B cell (primary cell): ENCODE measurements at regions not wholly inside any gene's neighbourhood (a gene's known extent, or its start where the extent isn't known, plus 50 kb on each side); places are given as distances from the start of the nearest gene placed in this dataset.

ENCODE experiments used
- ATAC-seq: fragments of 200-7000 bp; cut with Tn5 transposase; one replicate; pipeline ENCODE4 v1.10.0; 2021; ENCODE audit warnings: low read depth, mild to moderate bottlenecking, moderate number of reproducible peaks, moderate library complexity
- CTCF ChIA-PET: fragments of 350-600 bp; sonication (Branson Sonifier 250); formaldehyde crosslinking; loops from one replicate; lab custom pipeline; 2021; ENCODE audit warnings: antibody characterized with exemption, inconsistent platforms; lab: Charles Lee
- POLR2A ChIA-PET: fragments of 350-600 bp; sonication (Branson Sonifier 250); formaldehyde crosslinking; loops from one replicate; lab custom pipeline; 2021; ENCODE audit warnings: antibody characterized with exemption; lab: Charles Lee
- DNase-seq: peaks from one replicate; pipeline ENCODE4 v3.0.0; 2013
- H2AFZ ChIP-seq: 2 replicates; pipeline ENCODE4 v1.6.1; 2012; ENCODE audit warnings: mild to moderate bottlenecking, low read depth, low read length; ENCODE audit not compliant: insufficient read depth, poor library complexity, severe bottlenecking
- H3K27ac ChIP-seq, 2 donors: 1 replicate in 1 of 2; 2 replicates in 1 of 2; pipeline ENCODE4 v1.5.1; 2012 to 2013; ENCODE audit warnings: low read length in 2 of 2, mild to moderate bottlenecking in 2 of 2, moderate library complexity in 1 of 2
- H3K27me3 ChIP-seq, 4 experiments: fragments of 200-600 bp in 1 of 4; sonication (generic) in 1 of 4; replicated peaks in 1 of 4; 1 replicate in 2 of 4; 2 replicates in 2 of 4; pipeline versions ENCODE4 v1.6.1 to v1.7.0; 2013 to 2016; ENCODE audit warnings: low read length in 3 of 4, mild to moderate bottlenecking in 2 of 4, mixed read lengths in 1 of 4, moderate library complexity in 1 of 4; ENCODE audit not compliant: insufficient read depth in 4 of 4, control insufficient read depth in 3 of 4; ENCODE audit errors: control extremely low read depth in 1 of 4
- H3K36me3 ChIP-seq, 2 experiments: replicated peaks in 1 of 2; 1 replicate in 1 of 2; 2 replicates in 1 of 2; pipeline versions ENCODE4 v1.6.1 to v1.7.1; 2013; ENCODE audit warnings: low read length in 1 of 2; ENCODE audit not compliant: insufficient read depth in 2 of 2, control insufficient read depth in 1 of 2; ENCODE audit errors: control extremely low read depth in 1 of 2, extremely low read depth in 1 of 2
- H3K4me1 ChIP-seq, 2 donors: fragments of 200-600 bp in 1 of 2; sonication (generic) in 1 of 2; 1 replicate in 1 of 2; 2 replicates in 1 of 2; pipeline versions ENCODE4 v1.5.1 to v1.6.1; 2013 to 2017; ENCODE audit warnings: low read length in 2 of 2; ENCODE audit not compliant: control insufficient read depth in 2 of 2, insufficient read depth in 2 of 2
- H3K4me2 ChIP-seq: replicated peaks from 2 replicates; pipeline ENCODE3; 2012; ENCODE audit warnings: mild to moderate bottlenecking, low read depth, low read length; ENCODE audit not compliant: poor library complexity, severe bottlenecking
- H3K4me3 ChIP-seq, 5 experiments: fragments of 200-600 bp in 1 of 5; sonication (generic) in 1 of 5; 1 replicate in 3 of 5; 2 replicates in 2 of 5; pipeline versions ENCODE4 v1.5.1 to v1.7.0; 2011 to 2016; ENCODE audit warnings: low read length in 4 of 5, mild to moderate bottlenecking in 4 of 5, low read depth in 2 of 5, control low read depth in 1 of 5, moderate library complexity in 1 of 5; ENCODE audit not compliant: insufficient read depth in 1 of 5; ENCODE audit errors: control extremely low read depth in 1 of 5, extremely low read depth in 1 of 5
- H3K79me2 ChIP-seq: fragments of 200-600 bp; sonication (generic); one replicate; pipeline ENCODE4 v1.6.0; 2016; ENCODE audit warnings: low read length; ENCODE audit not compliant: control insufficient read depth, insufficient read depth
- H3K9ac ChIP-seq: fragments of 200-600 bp; sonication (generic); 2 replicates; pipeline ENCODE4 v1.6.1; 2017; ENCODE audit warnings: mild to moderate bottlenecking, low read length, moderate library complexity
- H3K9me3 ChIP-seq, 3 donors: one replicate each; pipeline versions ENCODE4 v1.6.1 to v1.7.1; 2013; ENCODE audit warnings: low read length in 2 of 3; ENCODE audit not compliant: control insufficient read depth in 2 of 3, insufficient read depth in 1 of 3; ENCODE audit errors: control extremely low read depth in 1 of 3
- H4K20me1 ChIP-seq: 2 replicates; pipeline ENCODE4 v1.6.0; 2012; ENCODE audit warnings: mild to moderate bottlenecking, low read length; ENCODE audit not compliant: insufficient read depth, control insufficient read depth, poor library complexity, severe bottlenecking
- H3K27ac Mint-ChIP-seq: one replicate; pipeline ENCODE4 v1.8.0; 2021; ENCODE audit warnings: mixed read lengths
- H3K27me3 Mint-ChIP-seq: one replicate; pipeline ENCODE4 v1.8.0; 2021; ENCODE audit warnings: mixed read lengths
- H3K4me1 Mint-ChIP-seq: one replicate; pipeline ENCODE4 v1.8.0; 2021; ENCODE audit warnings: mixed read lengths
- H3K4me3 Mint-ChIP-seq: one replicate; pipeline ENCODE4 v1.8.0; 2021; ENCODE audit warnings: mixed read lengths
- H3K9me3 Mint-ChIP-seq: one replicate; pipeline ENCODE4 v1.8.0; 2022; ENCODE audit warnings: mixed read lengths; ENCODE audit not compliant: insufficient read depth
- EZH2 ChIP-seq: IDR thresholded peaks from 2 replicates; pipeline ENCODE4 v1.6.1; 2012; ENCODE audit warnings: borderline replicate concordance, low read depth, mild to moderate bottlenecking, moderate library complexity, low read length; ENCODE audit not compliant: insufficient read depth, poor library complexity, severe bottlenecking
- WGBS: methylation state at CpG from one replicate; pipeline ENCODE4 v1.1.5; 2013; ENCODE audit warnings: missing lambda C conversion rate; ENCODE audit not compliant: insufficient coverage; 5-methylcytosine and 5-hydroxymethylcytosine counted together
- intact Hi-C: fragments of 100-400 bp; cut with micrococcal nuclease; formaldehyde crosslinking; loops from one replicate; pipeline ENCODE4 v1.10.0; 2022
- TF ChIP-seq, protein P1 (sequence below): fragments of 200-600 bp; IDR thresholded peaks from one replicate; pipeline ENCODE4 v1.8.0; 2022; ENCODE audit warnings: antibody characterized with exemption, mild to moderate bottlenecking

DNA sequence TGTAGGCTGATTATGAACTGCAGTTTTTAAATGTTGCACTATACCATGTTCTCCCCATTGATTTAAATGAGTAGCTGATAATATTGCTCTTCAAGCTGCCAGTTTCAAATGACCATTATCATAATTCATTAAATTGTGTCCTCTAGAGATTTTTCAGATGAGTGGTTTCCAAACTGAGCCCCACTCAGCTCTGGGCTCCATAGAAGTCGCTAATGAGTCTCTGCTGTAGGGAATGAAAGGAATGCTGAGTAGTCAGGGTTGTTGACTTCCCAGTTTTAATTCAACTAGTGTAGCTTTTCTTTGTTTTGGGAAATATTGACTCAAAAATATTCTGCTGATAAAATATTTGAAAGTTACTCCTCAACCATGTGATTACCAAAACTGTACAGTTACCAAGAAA is 1081.1 kb downstream of the ARAP2 start:
- Histone ChIP-seq H3K79me2 (no peaks in the 10 kb centered on the region), H3K9me3 (no peaks in the 10 kb centered on the region), H3K27me3 (no peaks in the 10 kb centered on the region), H3K4me2 (no peak overlapping the region), H3K27ac (no peak overlapping the region), H3K36me3 (no peaks in the 10 kb centered on the region), H2AFZ (no peak overlapping the region), H3K9ac (no peak overlapping the region), H4K20me1 (no peaks in the 10 kb centered on the region), H3K4me3 (no peak overlapping the region), H3K4me1 (no peaks in the 10 kb centered on the region)
- DNase-seq (no peak), ATAC-seq (no peak)
- CTCF ChIA-PET = no interaction called here
- no peak overlapping the region for H3K27ac Mint-ChIP-seq
- POLR2A ChIA-PET = no interaction called here
- H3K4me3 Mint-ChIP-seq = no peak overlapping the region
- intact Hi-C loops = no loop called here
- WGBS = 60% methylated on average over 1 of the region's 1 CpG
- no peaks in the 10 kb centered on the region for H3K4me1 Mint-ChIP-seq
- no peaks in the 10 kb centered on the region for H3K9me3 Mint-ChIP-seq
- no peak for TF ChIP-seq EZH2
- TF ChIP-seq, protein P1, sequence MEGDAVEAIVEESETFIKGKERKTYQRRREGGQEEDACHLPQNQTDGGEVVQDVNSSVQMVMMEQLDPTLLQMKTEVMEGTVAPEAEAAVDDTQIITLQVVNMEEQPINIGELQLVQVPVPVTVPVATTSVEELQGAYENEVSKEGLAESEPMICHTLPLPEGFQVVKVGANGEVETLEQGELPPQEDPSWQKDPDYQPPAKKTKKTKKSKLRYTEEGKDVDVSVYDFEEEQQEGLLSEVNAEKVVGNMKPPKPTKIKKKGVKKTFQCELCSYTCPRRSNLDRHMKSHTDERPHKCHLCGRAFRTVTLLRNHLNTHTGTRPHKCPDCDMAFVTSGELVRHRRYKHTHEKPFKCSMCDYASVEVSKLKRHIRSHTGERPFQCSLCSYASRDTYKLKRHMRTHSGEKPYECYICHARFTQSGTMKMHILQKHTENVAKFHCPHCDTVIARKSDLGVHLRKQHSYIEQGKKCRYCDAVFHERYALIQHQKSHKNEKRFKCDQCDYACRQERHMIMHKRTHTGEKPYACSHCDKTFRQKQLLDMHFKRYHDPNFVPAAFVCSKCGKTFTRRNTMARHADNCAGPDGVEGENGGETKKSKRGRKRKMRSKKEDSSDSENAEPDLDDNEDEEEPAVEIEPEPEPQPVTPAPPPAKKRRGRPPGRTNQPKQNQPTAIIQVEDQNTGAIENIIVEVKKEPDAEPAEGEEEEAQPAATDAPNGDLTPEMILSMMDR = no peak
- no peaks in the 10 kb centered on the region for H3K27me3 Mint-ChIP-seq

DNA sequence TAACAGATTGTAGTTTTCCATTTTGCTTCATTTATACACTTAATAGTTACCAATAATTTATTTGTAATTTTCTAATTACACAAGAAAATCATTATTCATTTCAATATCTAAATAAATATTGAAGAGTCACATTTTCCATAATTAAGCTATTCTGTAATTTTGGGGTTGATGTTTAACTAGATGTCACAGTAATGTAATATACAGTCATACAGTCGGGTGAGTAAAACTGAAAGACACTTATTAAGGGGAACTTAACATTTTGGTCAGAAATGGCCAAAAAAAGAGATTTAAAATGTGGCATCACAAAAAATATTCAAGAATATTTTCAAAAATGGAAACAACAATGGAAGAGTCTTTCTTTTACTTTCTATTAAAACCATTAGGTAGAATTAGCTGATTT is 1080.3 kb downstream of the ARAP2 start:
- Histone ChIP-seq H4K20me1 (no peaks in the 10 kb centered on the region), H3K27ac (no peak overlapping the region), H3K4me1 (no peaks in the 10 kb centered on the region), H3K27me3 (no peaks in the 10 kb centered on the region), H3K79me2 (no peaks in the 10 kb centered on the region), H3K36me3 (no peaks in the 10 kb centered on the region), H3K9me3 (no peaks in the 10 kb centered on the region), H3K9ac (no peak overlapping the region), H2AFZ (no peak overlapping the region), H3K4me3 (no peak overlapping the region), H3K4me2 (no peak overlapping the region)
- no peak for DNase-seq
- TF ChIP-seq EZH2 = no peak
- TF ChIP-seq, protein P1 = no peak
- H3K4me1 Mint-ChIP-seq = no peaks in the 10 kb centered on the region
- intact Hi-C loops = no loop called here
- POLR2A ChIA-PET = no interaction called here
- H3K9me3 Mint-ChIP-seq = no peaks in the 10 kb centered on the region
- H3K4me3 Mint-ChIP-seq = no peak overlapping the region
- H3K27ac Mint-ChIP-seq = no peak overlapping the region
- no peaks in the 10 kb centered on the region for H3K27me3 Mint-ChIP-seq
- no peak for ATAC-seq
- WGBS = no CpG with 5 or more reads among the region's 1 CpG
- CTCF ChIA-PET = no interaction called here
